A549 (cell line): ENCODE measurements at regions not wholly inside any gene's neighbourhood (a gene's known extent, or its start where the extent isn't known, plus 50 kb on each side); places are given as distances from the start of the nearest gene placed in this dataset.

ENCODE experiments used
- ATAC-seq, 2 experiments: fragments of 200-7000 bp in 1 of 2; fragments of >200 bp in 1 of 2; cut with Nextera tagmentation in 1 of 2; cut with Tn5 transposase in 1 of 2; 3 replicates each; pipeline versions ENCODE4 v1.8.0 to v1.9.1; 2018 to 2020; ENCODE audit warnings: mild to moderate bottlenecking in 1 of 2, moderate library complexity in 1 of 2
- CTCF ChIA-PET: fragments of 300-600 bp; sonication (Branson Sonifier 250); formaldehyde crosslinking; extraction: SDS; loops from one replicate; lab custom pipeline; 2021; ENCODE audit warnings: antibody characterized with exemption, inconsistent platforms; lab: Yijun Ruan, JAX
- POLR2A ChIA-PET: fragments of 350-600 bp; formaldehyde crosslinking; extraction: SDS; loops from one replicate; lab custom pipeline; 2021; ENCODE audit warnings: antibody characterized with exemption, inconsistent platforms; lab: Yijun Ruan, JAX
- DNase-seq, 2 experiments: peaks; one replicate each; pipeline versions ENCODE4 v3.0.0 to v3.0.0-alpha.2; 2011 to 2016; ENCODE audit warnings: low read depth in 1 of 2, low spot score in 1 of 2
- FAIRE-seq: peaks from 2 replicates; lab custom pipeline; 2011; peaks lifted over from hg19 to GRCh38; lab: Jason Lieb, UNC
- H3K27ac ChIP-seq, 2 experiments: fragments of >200 bp; sonication (Bioruptor Twin); formaldehyde crosslinking; 3 replicates each; pipeline ENCODE4 v1.5.1; 2016 to 2017
- H3K4me1 ChIP-seq: fragments of >200 bp; sonication (Bioruptor Twin); formaldehyde crosslinking; 3 replicates; pipeline ENCODE4 v1.6.1; 2016
- H3K4me2 ChIP-seq: fragments of >200 bp; sonication (Bioruptor Twin); formaldehyde crosslinking; 3 replicates; pipeline ENCODE4 v1.6.1; 2016
- H3K4me3 ChIP-seq: fragments of >200 bp; sonication (Bioruptor Twin); formaldehyde crosslinking; 3 replicates; pipeline ENCODE4 v1.5.1; 2016
- H3K9me3 ChIP-seq: fragments of >200 bp; sonication (Bioruptor Twin); formaldehyde crosslinking; 3 replicates; pipeline ENCODE4 v1.6.1; 2016
- ATOH8 ChIP-seq: fragments of 250-450 bp; sonication (Bioruptor Pico); IDR thresholded peaks from 2 replicates; pipeline ENCODE4 v1.5.0; 2020; ENCODE audit warnings: low read depth, mild to moderate bottlenecking, moderate library complexity
- BCL3 ChIP-seq: fragments of >200 bp; sonication (Bioruptor Twin); formaldehyde crosslinking; IDR thresholded peaks from 3 replicates; pipeline ENCODE4 v1.6.1; 2016
- CEBPB ChIP-seq, 2 experiments: fragments of >200 bp in 1 of 2; sonication (Bioruptor Twin) in 1 of 2; formaldehyde crosslinking in 1 of 2; IDR thresholded peaks; 2 replicates each; pipeline ENCODE4 v1.6.1; 2012 to 2016
- CHD2 ChIP-seq: fragments of 150-350 bp; IDR thresholded peaks from 2 replicates; pipeline ENCODE4 v1.6.1; 2014; ENCODE audit warnings: low read length; ENCODE audit not compliant: partially characterized antibody
- CHD4 ChIP-seq: fragments of 200-600 bp; sonication (generic); IDR thresholded peaks from 2 replicates; pipeline ENCODE4 v1.6.1; 2016; ENCODE audit warnings: antibody characterized with exemption, mild to moderate bottlenecking, borderline replicate concordance
- EHMT2 ChIP-seq: fragments of 200-600 bp; sonication (generic); IDR thresholded peaks from 2 replicates; pipeline ENCODE4 v1.6.1; 2016; ENCODE audit warnings: antibody characterized with exemption, low read depth, mild to moderate bottlenecking, moderate library complexity
- FOSB ChIP-seq: fragments of 250-450 bp; sonication (Bioruptor Pico); IDR thresholded peaks from 2 replicates; pipeline ENCODE4 v1.5.0; 2020; ENCODE audit warnings: mild to moderate bottlenecking, moderate library complexity
- FOSL2 ChIP-seq, 2 experiments: fragments of 450-650 bp in 1 of 2; fragments of >200 bp in 1 of 2; sonication (Bioruptor Twin) in 1 of 2; formaldehyde crosslinking; IDR thresholded peaks; 2 replicates each; pipeline versions ENCODE4 v1.5.0 to v1.6.1; 2016 to 2020; ENCODE audit warnings: mild to moderate bottlenecking in 1 of 2, moderate library complexity in 1 of 2
- GATA3 ChIP-seq: IDR thresholded peaks from 2 replicates; pipeline ENCODE4 v1.6.1; 2012; ENCODE audit warnings: borderline replicate concordance
- JUNB ChIP-seq: fragments of >200 bp; sonication (Bioruptor Twin); formaldehyde crosslinking; IDR thresholded peaks from 2 replicates; pipeline ENCODE4 v1.6.1; 2016
- KDM1A ChIP-seq: fragments of 200-600 bp; sonication (generic); IDR thresholded peaks from 2 replicates; pipeline ENCODE4 v1.6.1; 2016; ENCODE audit warnings: low read depth, mild to moderate bottlenecking
- KDM5A ChIP-seq: fragments of 200-600 bp; sonication (generic); IDR thresholded peaks from 2 replicates; pipeline ENCODE4 v1.6.1; 2016; ENCODE audit warnings: antibody characterized with exemption, mild to moderate bottlenecking
- MAFK ChIP-seq: fragments of 450-650 bp; IDR thresholded peaks from 2 replicates; pipeline ENCODE4 v1.6.1; 2014; ENCODE audit not compliant: partially characterized antibody
- MAZ ChIP-seq: fragments of 150-350 bp; IDR thresholded peaks from 2 replicates; pipeline ENCODE4 v1.6.1; 2014; ENCODE audit warnings: antibody characterized with exemption, low read depth, low read length, borderline replicate concordance
- MYC ChIP-seq: IDR thresholded peaks from 2 replicates; pipeline ENCODE4 v1.6.1; 2012; ENCODE audit warnings: mild to moderate bottlenecking, inconsistent platforms, low read length, improper control_type of control experiment, borderline replicate concordance
- NPAS2 ChIP-seq: fragments of 250-450 bp; sonication (Bioruptor Pico); IDR thresholded peaks from 2 replicates; pipeline ENCODE4 v1.8.0; 2022; ENCODE audit warnings: mild to moderate bottlenecking, moderate library complexity, borderline replicate concordance
- NR3C1 ChIP-seq: fragments of >200 bp; sonication (Bioruptor Twin); formaldehyde crosslinking; IDR thresholded peaks from 3 replicates; pipeline ENCODE4 v1.6.1; 2017
- POLR2A ChIP-seq: IDR thresholded peaks from 2 replicates; pipeline ENCODE4 v1.6.1; 2012; ENCODE audit warnings: mild to moderate bottlenecking, low read length
- POLR2AphosphoS2 ChIP-seq: conservative IDR thresholded peaks from 2 replicates; pipeline ENCODE4 v1.6.1; 2012; ENCODE audit warnings: low read length, improper control_type of control experiment, inconsistent platforms
- RAD21 ChIP-seq, 2 experiments: fragments of >200 bp in 1 of 2; sonication (Bioruptor Twin) in 1 of 2; formaldehyde crosslinking in 1 of 2; IDR thresholded peaks in 1 of 2; conservative IDR thresholded peaks in 1 of 2; 2 replicates in 1 of 2; 3 replicates in 1 of 2; pipeline ENCODE4 v1.6.1; 2012 to 2018; ENCODE audit warnings: inconsistent platforms in 1 of 2
- RCOR1 ChIP-seq: fragments of 150-350 bp; IDR thresholded peaks from 2 replicates; pipeline ENCODE4 v1.6.1; 2014; ENCODE audit warnings: antibody characterized with exemption, low read length, low read depth
- SREBF2 ChIP-seq: fragments of 450-650 bp; IDR thresholded peaks from 2 replicates; pipeline ENCODE4 v1.6.1; 2014; ENCODE audit warnings: mild to moderate bottlenecking, moderate library complexity
- TP53 ChIP-seq: fragments of 250-450 bp; sonication (Bioruptor Pico); IDR thresholded peaks from 2 replicates; pipeline ENCODE4 v1.5.0; 2021; ENCODE audit warnings: mild to moderate bottlenecking, moderate library complexity
- ZC3H11A ChIP-seq: fragments of 450-650 bp; IDR thresholded peaks from 2 replicates; pipeline ENCODE4 v1.6.1; 2014; ENCODE audit warnings: antibody characterized with exemption, mild to moderate bottlenecking
- ZFP36 ChIP-seq: fragments of 450-650 bp; IDR thresholded peaks from 2 replicates; pipeline ENCODE4 v1.6.1; 2014; ENCODE audit warnings: borderline replicate concordance; ENCODE audit not compliant: partially characterized antibody
- ZNF302 ChIP-seq: fragments of 250-450 bp; sonication (Bioruptor Pico); IDR thresholded peaks from 2 replicates; pipeline ENCODE4 v1.9.0; 2021; ENCODE audit warnings: inconsistent platforms, mild to moderate bottlenecking, moderate library complexity
- ZSCAN20 ChIP-seq: fragments of 250-450 bp; sonication (Bioruptor Pico); IDR thresholded peaks from 2 replicates; pipeline ENCODE4 v1.8.0; 2022; ENCODE audit warnings: mild to moderate bottlenecking, moderate library complexity
- WGBS: methylation state at CpG from one replicate; pipeline ENCODE4 v1.1.6; 2017; ENCODE audit errors: missing lambda C conversion rate; 5-methylcytosine and 5-hydroxymethylcytosine counted together
- TF ChIP-seq, protein P1 (sequence below): IDR thresholded peaks from 2 replicates; pipeline ENCODE4 v1.6.1; 2012
- TF ChIP-seq, protein P2 (sequence below): fragments of >200 bp; sonication (Bioruptor Twin); formaldehyde crosslinking; IDR thresholded peaks from 2 replicates; pipeline ENCODE4 v1.6.1; 2016

GRCh38 chr4:107115185-107115847 lies 79.2 kb upstream of the DKK2 start:
- ATAC-seq (no peak), FAIRE-seq (no peak), DNase-seq (no peak)
- H3K4me3 ChIP-seq = no peak overlapping the region
- no peaks in the 10 kb centered on the region for H3K4me1 ChIP-seq
- 34% methylated on average over 5 of the region's 5 CpGs for WGBS
- CTCF ChIA-PET = no interaction called here
- H3K4me2 ChIP-seq = no peak overlapping the region
- H3K27ac ChIP-seq = no peak overlapping the region
- H3K9me3 ChIP-seq = no peaks in the 10 kb centered on the region
- POLR2A ChIA-PET = no interaction called here
- no peak for TF ChIP-seq ZC3H11A
- no peak for TF ChIP-seq NR3C1
- no peak for TF ChIP-seq KDM5A
- TF ChIP-seq POLR2AphosphoS2 = no peak
- TF ChIP-seq KDM1A = no peak
- TF ChIP-seq ZNF302 (CRISPR knock-in tag) = no peak
- TF ChIP-seq, protein P1, sequence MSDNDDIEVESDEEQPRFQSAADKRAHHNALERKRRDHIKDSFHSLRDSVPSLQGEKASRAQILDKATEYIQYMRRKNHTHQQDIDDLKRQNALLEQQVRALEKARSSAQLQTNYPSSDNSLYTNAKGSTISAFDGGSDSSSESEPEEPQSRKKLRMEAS = no peak
- TF ChIP-seq BCL3 = no peak
- no peak for TF ChIP-seq SREBF2
- no peak for TF ChIP-seq CEBPB (IDR thresholded peaks at IDR 0.05)
- TF ChIP-seq, protein P2, sequence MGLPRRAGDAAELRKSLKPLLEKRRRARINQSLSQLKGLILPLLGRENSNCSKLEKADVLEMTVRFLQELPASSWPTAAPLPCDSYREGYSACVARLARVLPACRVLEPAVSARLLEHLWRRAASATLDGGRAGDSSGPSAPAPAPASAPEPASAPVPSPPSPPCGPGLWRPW = no peak
- no peak for TF ChIP-seq GATA3
- TF ChIP-seq FOSL2 (IDR thresholded peaks at IDR 0.05) = no peak
- no peak for TF ChIP-seq FOSL2 (CRISPR knock-in tag; IDR thresholded peaks at IDR 0.05)
- no peak for TF ChIP-seq FOSB (CRISPR knock-in tag)

GRCh38 chr4:107114059-107114458 lies 77.9 kb upstream of the DKK2 start:
- 33% methylated on average over 2 of the region's 2 CpGs for WGBS
- DNase-seq (no peak), FAIRE-seq (no peak), ATAC-seq (no peak)
- Histone ChIP-seq H3K4me1 (no peaks in the 10 kb centered on the region), H3K4me2 (no peak overlapping the region), H3K27ac (no peak overlapping the region), H3K9me3 (no peaks in the 10 kb centered on the region), H3K4me3 (no peak overlapping the region)
- ChIA-PET CTCF (no interaction called here), POLR2A (no interaction called here)
- no peak for TF ChIP-seq MAZ
- TF ChIP-seq MYC = no peak
- TF ChIP-seq CHD2 = no peak
- TF ChIP-seq SREBF2 = no peak
- TF ChIP-seq GATA3 = no peak
- TF ChIP-seq MAFK = no peak
- TF ChIP-seq FOSL2 (IDR thresholded peaks at IDR 0.05) = no peak
- TF ChIP-seq FOSL2 (CRISPR knock-in tag; IDR thresholded peaks at IDR 0.05) = no peak
- no peak for TF ChIP-seq ATOH8 (CRISPR knock-in tag)
- no peak for TF ChIP-seq POLR2A
- TF ChIP-seq CHD4 = no peak
- no peak for TF ChIP-seq EHMT2
- no peak for TF ChIP-seq ZFP36
- TF ChIP-seq RAD21 (conservative IDR thresholded peaks at IDR 0.05 in 1 of 2, IDR thresholded peaks at IDR 0.05 in 1 of 2) = no peak
- no peak for TF ChIP-seq TP53 (CRISPR knock-in tag)
- TF ChIP-seq RCOR1 = no peak
- no peak for TF ChIP-seq NPAS2 (CRISPR knock-in tag)
- no peak for TF ChIP-seq ZSCAN20 (CRISPR knock-in tag)
- no peak for TF ChIP-seq JUNB
